ENCODE measurements at regions not wholly inside any gene's neighbourhood (a gene's known extent, or its start where the extent isn't known, plus 50 kb on each side); places are given as distances from the start of the nearest gene placed in this dataset.

GRCh38 chr7:140262242-140262903 is 85.6 kb upstream of the KDM7A start:
- H3K9me2 ChIP-seq (ENCODE audit: low read depth, low read length): no peaks in the 10 kb centered on the region
- no peaks in the 10 kb centered on the region for H4K20me1 ChIP-seq (ENCODE audit: insufficient read depth, low read length)
- H3K4me2 ChIP-seq (ENCODE audit: low read length): no peak overlapping the region
- H3K4me3 ChIP-seq (ENCODE audit: low read depth, low read length, poor library complexity, severe bottlenecking): no peak overlapping the region
- no peaks in the 10 kb centered on the region for H3K9me3 ChIP-seq (ENCODE audit: low read length)
- no peaks in the 10 kb centered on the region for H3K36me3 ChIP-seq (ENCODE audit: insufficient read depth, low read length)
- no peak overlapping the region for H3K27ac ChIP-seq (ENCODE audit: low read depth, low read length, poor library complexity, severe bottlenecking)
- no peaks in the 10 kb centered on the region for H3K79me2 ChIP-seq (ENCODE audit: insufficient read depth, low read length)
- no peaks in the 10 kb centered on the region for H3F3A ChIP-seq (ENCODE audit: insufficient read depth, low read length)
- H2AFZ ChIP-seq (ENCODE audit: low read length): no peak overlapping the region
- TF ChIP-seq CTCF (IDR thresholded peaks at IDR 0.05; ENCODE audit: low read length) (no peak), EZH2 (IDR thresholded peaks at IDR 0.05; ENCODE audit: borderline replicate concordance, low read length) (no peak)
- H3K4me1 ChIP-seq (ENCODE audit: insufficient read depth, low read length, severe bottlenecking): no peaks in the 10 kb centered on the region
- no peak overlapping the region for H3K9ac ChIP-seq (ENCODE audit: low read length)
- H3K27me3 ChIP-seq (ENCODE audit: insufficient read depth, low read length): peaks cover 3% of the 10 kb centered on the region; the same call in 1 of the 2 replicates

DNA sequence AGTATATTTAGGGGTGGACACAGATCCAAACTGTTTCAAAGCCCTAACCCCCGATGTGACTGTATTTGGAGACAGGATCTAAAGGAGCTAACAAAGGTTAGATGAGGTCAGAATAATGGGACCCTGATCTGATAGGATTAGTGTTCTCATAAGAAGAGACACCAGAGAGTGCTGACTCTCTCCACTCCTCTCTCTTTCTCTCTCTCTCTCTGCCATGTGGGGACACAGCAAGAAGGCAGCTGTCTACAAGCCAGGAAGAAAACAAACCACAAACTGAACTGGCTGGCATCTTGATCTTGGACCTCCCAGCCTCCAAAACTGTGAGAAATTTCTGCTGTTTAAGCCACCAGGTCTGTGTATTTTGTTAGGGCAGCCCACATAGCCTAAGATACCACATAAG is 84.7 kb upstream of the KDM7A start:
- Histone ChIP-seq H3F3A (ENCODE audit: insufficient read depth, low read length) (no peaks in the 10 kb centered on the region), H3K4me2 (ENCODE audit: low read length) (no peak overlapping the region), H3K9me3 (ENCODE audit: low read length) (peaks cover 1% of the 10 kb centered on the region; the same call in 1 of the 2 replicates), H3K4me1 (ENCODE audit: insufficient read depth, low read length, severe bottlenecking) (no peaks in the 10 kb centered on the region), H4K20me1 (ENCODE audit: insufficient read depth, low read length) (no peaks in the 10 kb centered on the region), H3K36me3 (ENCODE audit: insufficient read depth, low read length) (no peaks in the 10 kb centered on the region), H3K79me2 (ENCODE audit: insufficient read depth, low read length) (no peaks in the 10 kb centered on the region), H3K27ac (ENCODE audit: low read depth, low read length, poor library complexity, severe bottlenecking) (no peak overlapping the region), H2AFZ (ENCODE audit: low read length) (no peak overlapping the region), H3K9me2 (ENCODE audit: low read depth, low read length) (no peaks in the 10 kb centered on the region), H3K4me3 (ENCODE audit: low read depth, low read length, poor library complexity, severe bottlenecking) (no peak overlapping the region), H3K27me3 (ENCODE audit: insufficient read depth, low read length) (peaks cover 3% of the 10 kb centered on the region; the same call in 1 of the 2 replicates), H3K9ac (ENCODE audit: low read length) (no peak overlapping the region)
- TF ChIP-seq CTCF (IDR thresholded peaks at IDR 0.05; ENCODE audit: low read length) (no peak), EZH2 (IDR thresholded peaks at IDR 0.05; ENCODE audit: borderline replicate concordance, low read length) (no peak)

DNA sequence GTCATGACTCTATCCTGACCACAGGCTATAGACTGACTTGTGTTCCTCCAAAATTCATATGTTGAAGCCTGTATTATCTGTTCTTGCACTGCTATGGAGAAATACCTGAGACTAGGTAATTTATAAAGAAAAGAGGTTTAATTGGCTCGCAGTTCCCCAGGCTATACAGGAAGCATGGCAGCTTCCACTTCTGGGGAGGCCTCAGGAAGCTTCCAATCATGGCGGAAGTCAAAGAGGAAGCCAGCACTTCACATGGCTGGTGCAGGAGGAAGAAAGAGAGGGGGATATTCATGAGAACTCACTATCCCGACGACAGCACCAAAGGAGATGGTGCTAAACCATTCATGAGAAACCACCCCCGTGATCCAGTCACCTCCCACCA is 84.3 kb upstream of the KDM7A start:
- H3K27ac ChIP-seq (ENCODE audit: low read depth, low read length, poor library complexity, severe bottlenecking): no peak overlapping the region
- H3K9me2 ChIP-seq (ENCODE audit: low read depth, low read length): no peaks in the 10 kb centered on the region
- no peak overlapping the region for H2AFZ ChIP-seq (ENCODE audit: low read length)
- no peak overlapping the region for H3K9ac ChIP-seq (ENCODE audit: low read length)
- TF ChIP-seq EZH2 (IDR thresholded peaks at IDR 0.05; ENCODE audit: borderline replicate concordance, low read length): no peak
- no peak for TF ChIP-seq CTCF (IDR thresholded peaks at IDR 0.05; ENCODE audit: low read length)
- H3K27me3 ChIP-seq (ENCODE audit: insufficient read depth, low read length): peaks cover 3% of the 10 kb centered on the region; the same call in 1 of the 2 replicates
- H3K4me1 ChIP-seq (ENCODE audit: insufficient read depth, low read length, severe bottlenecking): no peaks in the 10 kb centered on the region
- H3K4me3 ChIP-seq (ENCODE audit: low read depth, low read length, poor library complexity, severe bottlenecking): no peak overlapping the region
- no peaks in the 10 kb centered on the region for H3K79me2 ChIP-seq (ENCODE audit: insufficient read depth, low read length)
- peaks cover 2% of the 10 kb centered on the region; the same call in 1 of the 2 replicates for H3K9me3 ChIP-seq (ENCODE audit: low read length)
- no peaks in the 10 kb centered on the region for H3K36me3 ChIP-seq (ENCODE audit: insufficient read depth, low read length)
- no peak overlapping the region for H3K4me2 ChIP-seq (ENCODE audit: low read length)
- no peaks in the 10 kb centered on the region for H3F3A ChIP-seq (ENCODE audit: insufficient read depth, low read length)
- no peaks in the 10 kb centered on the region for H4K20me1 ChIP-seq (ENCODE audit: insufficient read depth, low read length)
